SU-DHL-6 (cell line): ENCODE measurements at regions not wholly inside any gene's neighbourhood (a gene's known extent, or its start where the extent isn't known, plus 50 kb on each side); places are given as distances from the start of the nearest gene placed in this dataset.

ENCODE experiments used
- H2AFZ ChIP-seq: fragments of 200-600 bp; sonication (generic); 2 replicates; pipeline ENCODE4 v1.6.1; 2014; ENCODE audit warnings: low read depth, mild to moderate bottlenecking, moderate library complexity, mixed read lengths, antibody characterized with exemption, low read length; ENCODE audit not compliant: severe bottlenecking
- H3F3A ChIP-seq: fragments of 200-600 bp; shearing (Covaris generic); 2 replicates; pipeline ENCODE4 v1.6.0; 2016; ENCODE audit warnings: antibody characterized with exemption, mild to moderate bottlenecking; ENCODE audit not compliant: insufficient read depth
- H3K27ac ChIP-seq: fragments of 200-600 bp; sonication (generic); 2 replicates; pipeline ENCODE4 v1.5.1; 2016; ENCODE audit warnings: low read depth, mild to moderate bottlenecking, low read length, moderate library complexity, mixed read lengths
- H3K27me3 ChIP-seq: fragments of 200-600 bp; sonication (generic), shearing (Covaris generic); 2 replicates; pipeline ENCODE4 v1.6.0; 2014; ENCODE audit warnings: mild to moderate bottlenecking, low read length
- H3K36me3 ChIP-seq: fragments of 200-600 bp; sonication (generic); 2 replicates; pipeline ENCODE4 v1.6.1; 2014; ENCODE audit warnings: mild to moderate bottlenecking, low read length, mixed read lengths
- H3K4me2 ChIP-seq: fragments of 300-600, 200-600 bp; shearing (Covaris generic), sonication (generic); 2 replicates; pipeline ENCODE4 v1.6.0; 2014; ENCODE audit warnings: low read length, low read depth, mild to moderate bottlenecking; ENCODE audit not compliant: poor library complexity, severe bottlenecking
- H3K4me3 ChIP-seq: fragments of 200-600 bp; sonication (generic); 2 replicates; pipeline ENCODE4 v1.5.1; 2014; ENCODE audit warnings: antibody characterized with exemption, low read length, mild to moderate bottlenecking, mixed read lengths; ENCODE audit not compliant: insufficient read depth, poor library complexity, severe bottlenecking
- H3K79me2 ChIP-seq: fragments of 200-600 bp; sonication (generic); 2 replicates; pipeline ENCODE4 v1.6.1; 2014; ENCODE audit warnings: mild to moderate bottlenecking, low read length, moderate library complexity; ENCODE audit not compliant: insufficient read depth
- H3K9ac ChIP-seq: fragments of 200-600 bp; sonication (generic); 2 replicates; pipeline ENCODE4 v1.7.0; 2014; ENCODE audit warnings: mild to moderate bottlenecking, low read length
- H3K9me2 ChIP-seq: fragments of 200-600 bp; sonication (generic); replicated peaks from 2 replicates; pipeline ENCODE4 v1.6.1; 2014; ENCODE audit warnings: low read length; ENCODE audit not compliant: insufficient read depth
- H3K9me3 ChIP-seq: fragments of 200-600 bp; sonication (generic); 2 replicates; pipeline ENCODE4 v1.6.1; 2014; ENCODE audit warnings: low read length, mixed read lengths; ENCODE audit not compliant: insufficient read depth
- H4K20me1 ChIP-seq: fragments of 200-600 bp; sonication (generic); 2 replicates; pipeline ENCODE4 v1.6.1; 2014; ENCODE audit warnings: low read depth, mild to moderate bottlenecking, antibody characterized with exemption, low read length, moderate library complexity, mixed read lengths
- EZH2phosphoT487 ChIP-seq: fragments of 200-600 bp; sonication (generic), shearing (Covaris generic); conservative IDR thresholded peaks from 2 replicates; pipeline ENCODE4 v1.6.1; 2018; ENCODE audit warnings: mild to moderate bottlenecking, antibody characterized with exemption, low read length, moderate library complexity, mixed read lengths
- TF ChIP-seq, protein P1 (sequence below): fragments of 200-600 bp; sonication (generic); IDR thresholded peaks from one replicate; pipeline ENCODE4 v1.5.1; 2017; ENCODE audit warnings: antibody characterized with exemption, mild to moderate bottlenecking, low read length, moderate library complexity; ENCODE audit not compliant: insufficient read depth, poor library complexity, severe bottlenecking

- no peak overlapping the region for H3K27ac ChIP-seq
These were observed 624.4 kb downstream of the IRX1 start for GRCh38 chr5:4220016-4220415.

GRCh38 chr5:4221048-4221447 lies 625.4 kb downstream of the IRX1 start:
- Histone ChIP-seq H4K20me1 (no peaks in the 10 kb centered on the region), H3K4me3 (no peak overlapping the region), H3F3A (no peaks in the 10 kb centered on the region), H2AFZ (no peak overlapping the region), H3K79me2 (no peaks in the 10 kb centered on the region), H3K9ac (no peak overlapping the region), H3K4me2 (no peak overlapping the region), H3K9me2 (no peaks in the 10 kb centered on the region), H3K9me3 (no peaks in the 10 kb centered on the region), H3K27me3 (no peaks in the 10 kb centered on the region), H3K36me3 (no peaks in the 10 kb centered on the region), H3K27ac (no peak overlapping the region)
- TF ChIP-seq, protein P1, sequence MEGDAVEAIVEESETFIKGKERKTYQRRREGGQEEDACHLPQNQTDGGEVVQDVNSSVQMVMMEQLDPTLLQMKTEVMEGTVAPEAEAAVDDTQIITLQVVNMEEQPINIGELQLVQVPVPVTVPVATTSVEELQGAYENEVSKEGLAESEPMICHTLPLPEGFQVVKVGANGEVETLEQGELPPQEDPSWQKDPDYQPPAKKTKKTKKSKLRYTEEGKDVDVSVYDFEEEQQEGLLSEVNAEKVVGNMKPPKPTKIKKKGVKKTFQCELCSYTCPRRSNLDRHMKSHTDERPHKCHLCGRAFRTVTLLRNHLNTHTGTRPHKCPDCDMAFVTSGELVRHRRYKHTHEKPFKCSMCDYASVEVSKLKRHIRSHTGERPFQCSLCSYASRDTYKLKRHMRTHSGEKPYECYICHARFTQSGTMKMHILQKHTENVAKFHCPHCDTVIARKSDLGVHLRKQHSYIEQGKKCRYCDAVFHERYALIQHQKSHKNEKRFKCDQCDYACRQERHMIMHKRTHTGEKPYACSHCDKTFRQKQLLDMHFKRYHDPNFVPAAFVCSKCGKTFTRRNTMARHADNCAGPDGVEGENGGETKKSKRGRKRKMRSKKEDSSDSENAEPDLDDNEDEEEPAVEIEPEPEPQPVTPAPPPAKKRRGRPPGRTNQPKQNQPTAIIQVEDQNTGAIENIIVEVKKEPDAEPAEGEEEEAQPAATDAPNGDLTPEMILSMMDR: no peak
- TF ChIP-seq EZH2phosphoT487: no peak

More at GRCh38 chr5:4220016-4220415, 624.4 kb downstream of the IRX1 start:
- Histone ChIP-seq H3K9ac (no peak overlapping the region), H4K20me1 (no peaks in the 10 kb centered on the region), H3K4me2 (no peak overlapping the region), H3F3A (no peaks in the 10 kb centered on the region), H3K9me3 (no peaks in the 10 kb centered on the region), H2AFZ (no peak overlapping the region), H3K79me2 (no peaks in the 10 kb centered on the region), H3K4me3 (no peak overlapping the region), H3K9me2 (no peaks in the 10 kb centered on the region), H3K27me3 (no peaks in the 10 kb centered on the region), H3K36me3 (no peaks in the 10 kb centered on the region)
- TF ChIP-seq, protein P1: no peak
- no peak for TF ChIP-seq EZH2phosphoT487

- H3K27ac ChIP-seq: no peak overlapping the region
- no peaks in the 10 kb centered on the region for H3K27me3 ChIP-seq
- no peaks in the 10 kb centered on the region for H3K9me2 ChIP-seq
- no peak overlapping the region for H3K4me2 ChIP-seq
- no peaks in the 10 kb centered on the region for H3K36me3 ChIP-seq
- no peaks in the 10 kb centered on the region for H3F3A ChIP-seq
- H3K79me2 ChIP-seq: no peaks in the 10 kb centered on the region
- TF ChIP-seq, protein P1: no peak
- TF ChIP-seq EZH2phosphoT487: no peak
- H4K20me1 ChIP-seq: no peaks in the 10 kb centered on the region
- H3K4me3 ChIP-seq: no peak overlapping the region
- no peaks in the 10 kb centered on the region for H3K9me3 ChIP-seq
- H3K9ac ChIP-seq: no peak overlapping the region
- no peak overlapping the region for H2AFZ ChIP-seq
These were observed 626.5 kb downstream of the IRX1 start for GRCh38 chr5:4222147-4222546.

- no peak overlapping the region for H3K27ac ChIP-seq
- no peaks in the 10 kb centered on the region for H3K9me2 ChIP-seq
- H2AFZ ChIP-seq: no peak overlapping the region
- no peaks in the 10 kb centered on the region for H3K36me3 ChIP-seq
- H3K9ac ChIP-seq: no peak overlapping the region
- no peak overlapping the region for H3K4me2 ChIP-seq
- H3K9me3 ChIP-seq: no peaks in the 10 kb centered on the region
- no peaks in the 10 kb centered on the region for H3F3A ChIP-seq
- no peaks in the 10 kb centered on the region for H3K79me2 ChIP-seq
- H4K20me1 ChIP-seq: no peaks in the 10 kb centered on the region
- no peak overlapping the region for H3K4me3 ChIP-seq
- TF ChIP-seq EZH2phosphoT487: no peak
- TF ChIP-seq, protein P1: no peak
- no peaks in the 10 kb centered on the region for H3K27me3 ChIP-seq
These were observed 627.2 kb downstream of the IRX1 start for GRCh38 chr5:4222821-4223220.
